ENCODE measurements at regions not wholly inside any gene's neighbourhood (a gene's known extent, or its start where the extent isn't known, plus 50 kb on each side); places are given as distances from the start of the nearest gene placed in this dataset.

DNA sequence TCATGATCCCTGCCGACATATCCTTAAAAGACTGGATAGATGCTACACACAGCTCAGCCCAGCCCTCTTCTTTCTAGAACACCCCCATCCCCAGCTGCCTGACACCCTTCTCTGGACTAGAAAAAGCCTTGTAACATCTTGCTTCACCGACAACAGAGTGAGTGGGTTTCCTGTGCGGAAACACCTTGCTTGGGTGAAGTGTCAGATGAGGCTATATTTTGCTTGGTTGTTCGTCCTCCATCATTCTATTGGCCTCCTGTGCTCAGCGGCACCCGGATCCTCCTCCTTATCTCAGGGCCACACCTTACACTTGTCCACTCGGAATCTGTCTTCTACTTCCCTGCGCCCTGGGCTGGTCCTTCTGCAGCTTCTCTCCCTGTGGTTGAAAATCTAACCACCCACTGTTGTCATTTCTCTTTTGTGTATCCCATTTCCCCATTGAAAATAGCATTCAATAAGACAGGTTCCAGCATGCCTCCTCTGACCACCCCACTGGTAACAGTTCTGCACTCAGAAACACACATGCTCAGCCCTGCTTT is 101.3 kb upstream of the MLN start:
- H3K27me3 ChIP-seq = peaks cover 33% of the 10 kb centered on the region

DNA sequence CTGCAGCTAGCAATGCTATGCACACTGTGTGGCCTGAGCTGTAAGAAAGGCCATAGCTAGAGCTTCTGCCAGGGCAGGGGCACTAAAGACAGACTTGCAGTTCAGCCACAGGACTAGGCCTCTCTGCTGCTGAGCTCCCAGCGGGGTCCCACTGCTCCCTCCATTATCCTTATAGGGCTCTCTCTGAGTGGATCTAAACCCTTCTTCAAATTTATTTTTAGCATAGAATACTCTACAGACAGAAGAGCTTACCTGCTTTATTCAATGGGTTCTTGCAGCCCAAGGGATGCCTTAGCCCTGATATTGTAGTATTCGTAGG is 100.9 kb upstream of the MLN start:
- H3K4me1 ChIP-seq (ENCODE audit: control insufficient read depth in 1 of 2, insufficient read depth in 1 of 2, low read depth in 1 of 2, low read length in 1 of 2) = peaks cover 3 to 5% of the 10 kb centered on the region in 2 experiments
- no peak overlapping the region for H3K27ac ChIP-seq
- H3K4me3 ChIP-seq (ENCODE audit: low read depth in 1 of 2, low read length in 1 of 2) = no peak overlapping the region
- no peaks in the 10 kb centered on the region for H3K36me3 ChIP-seq
- H3K27me3 ChIP-seq = peaks cover 33% of the 10 kb centered on the region
- TF ChIP-seq, protein P1, sequence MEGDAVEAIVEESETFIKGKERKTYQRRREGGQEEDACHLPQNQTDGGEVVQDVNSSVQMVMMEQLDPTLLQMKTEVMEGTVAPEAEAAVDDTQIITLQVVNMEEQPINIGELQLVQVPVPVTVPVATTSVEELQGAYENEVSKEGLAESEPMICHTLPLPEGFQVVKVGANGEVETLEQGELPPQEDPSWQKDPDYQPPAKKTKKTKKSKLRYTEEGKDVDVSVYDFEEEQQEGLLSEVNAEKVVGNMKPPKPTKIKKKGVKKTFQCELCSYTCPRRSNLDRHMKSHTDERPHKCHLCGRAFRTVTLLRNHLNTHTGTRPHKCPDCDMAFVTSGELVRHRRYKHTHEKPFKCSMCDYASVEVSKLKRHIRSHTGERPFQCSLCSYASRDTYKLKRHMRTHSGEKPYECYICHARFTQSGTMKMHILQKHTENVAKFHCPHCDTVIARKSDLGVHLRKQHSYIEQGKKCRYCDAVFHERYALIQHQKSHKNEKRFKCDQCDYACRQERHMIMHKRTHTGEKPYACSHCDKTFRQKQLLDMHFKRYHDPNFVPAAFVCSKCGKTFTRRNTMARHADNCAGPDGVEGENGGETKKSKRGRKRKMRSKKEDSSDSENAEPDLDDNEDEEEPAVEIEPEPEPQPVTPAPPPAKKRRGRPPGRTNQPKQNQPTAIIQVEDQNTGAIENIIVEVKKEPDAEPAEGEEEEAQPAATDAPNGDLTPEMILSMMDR (IDR thresholded peaks at IDR 0.05) = no peak
- no peaks in the 10 kb centered on the region for H3K9me3 ChIP-seq

More for the DNA sequence above, 101.3 kb upstream of the MLN start:
- Histone ChIP-seq H3K4me1 (ENCODE audit: control insufficient read depth in 1 of 2, insufficient read depth in 1 of 2, low read depth in 1 of 2, low read length in 1 of 2) (peaks cover 3 to 5% of the 10 kb centered on the region in 2 experiments), H3K9me3 (no peaks in the 10 kb centered on the region), H3K4me3 (ENCODE audit: low read depth in 1 of 2, low read length in 1 of 2) (no peak overlapping the region), H3K36me3 (no peaks in the 10 kb centered on the region), H3K27ac (no peak overlapping the region)
- TF ChIP-seq, protein P1 (IDR thresholded peaks at IDR 0.05) = no peak

DNA sequence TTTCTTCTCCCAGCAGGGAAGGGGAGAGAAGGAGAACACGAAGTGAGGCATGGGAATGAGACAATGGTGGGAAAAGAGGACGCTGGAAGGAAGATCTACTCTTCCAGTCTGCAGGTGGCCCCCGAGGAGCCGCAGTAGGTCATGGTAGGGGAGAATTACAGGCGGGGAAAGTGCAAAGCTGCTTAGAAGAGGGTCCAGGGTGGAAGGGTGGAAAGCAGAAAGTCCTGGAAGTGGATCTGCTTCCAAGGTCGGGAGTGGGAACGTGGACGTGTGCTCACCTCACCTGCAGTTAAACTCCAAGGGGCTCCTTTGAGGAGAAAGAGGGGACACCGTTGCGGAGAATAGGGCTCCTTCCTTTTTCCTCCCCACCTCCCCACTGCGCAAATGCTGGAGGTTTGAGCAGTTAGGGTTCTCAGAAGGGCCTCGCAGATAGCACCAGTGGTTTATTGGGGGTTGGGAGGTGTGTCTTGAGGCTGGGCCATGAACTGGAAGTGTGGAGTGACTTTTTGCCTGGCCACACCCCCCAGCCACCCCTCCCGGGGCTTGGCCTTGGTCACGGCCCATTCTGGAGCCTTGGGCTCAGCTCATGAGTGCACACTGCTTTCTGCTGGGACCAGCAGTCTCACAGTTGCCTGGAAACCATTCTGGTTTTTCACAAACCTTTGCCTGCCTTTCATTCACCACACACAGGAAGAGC is 100.4 kb upstream of the MLN start:
- no peaks in the 10 kb centered on the region for H3K9me3 ChIP-seq
- TF ChIP-seq, protein P1 (IDR thresholded peaks at IDR 0.05) = no peak
- H3K4me3 ChIP-seq (ENCODE audit: low read depth in 1 of 2, low read length in 1 of 2) = no peak overlapping the region
- H3K36me3 ChIP-seq = no peaks in the 10 kb centered on the region
- H3K4me1 ChIP-seq (ENCODE audit: control insufficient read depth in 1 of 2, insufficient read depth in 1 of 2, low read depth in 1 of 2, low read length in 1 of 2) = peaks cover 3 to 5% of the 10 kb centered on the region in 2 experiments
- H3K27ac ChIP-seq = no peak overlapping the region
- peaks cover 36% of the 10 kb centered on the region for H3K27me3 ChIP-seq

DNA sequence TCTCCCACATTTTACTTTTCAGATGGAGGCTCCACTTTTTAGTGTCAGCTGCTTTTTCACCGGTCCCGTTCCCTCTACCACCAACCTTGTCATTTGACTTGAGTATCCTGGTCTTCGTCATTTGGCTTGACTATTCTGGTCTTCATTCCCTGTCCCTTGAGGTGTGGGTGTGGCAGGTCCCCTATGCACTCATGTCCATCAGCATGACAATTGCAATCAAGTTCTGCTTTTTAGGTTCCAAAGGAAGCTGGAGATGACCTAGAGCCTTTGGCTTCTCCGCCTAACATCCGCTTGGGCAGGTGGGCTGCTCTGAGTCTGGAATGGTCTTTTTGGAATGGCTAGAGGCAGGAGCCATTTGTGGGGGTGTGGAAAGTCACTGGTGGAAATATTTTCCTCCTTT is 99.8 kb upstream of the MLN start:
- no peaks in the 10 kb centered on the region for H3K36me3 ChIP-seq
- H3K27ac ChIP-seq = no peak overlapping the region
- H3K4me3 ChIP-seq (ENCODE audit: low read depth in 1 of 2, low read length in 1 of 2) = no peak overlapping the region
- peaks cover 3 to 5% of the 10 kb centered on the region in 2 experiments for H3K4me1 ChIP-seq (ENCODE audit: control insufficient read depth in 1 of 2, insufficient read depth in 1 of 2, low read depth in 1 of 2, low read length in 1 of 2)
- TF ChIP-seq, protein P1 (IDR thresholded peaks at IDR 0.05) = no peak
- H3K27me3 ChIP-seq = peaks cover 40% of the 10 kb centered on the region
- no peaks in the 10 kb centered on the region for H3K9me3 ChIP-seq

DNA sequence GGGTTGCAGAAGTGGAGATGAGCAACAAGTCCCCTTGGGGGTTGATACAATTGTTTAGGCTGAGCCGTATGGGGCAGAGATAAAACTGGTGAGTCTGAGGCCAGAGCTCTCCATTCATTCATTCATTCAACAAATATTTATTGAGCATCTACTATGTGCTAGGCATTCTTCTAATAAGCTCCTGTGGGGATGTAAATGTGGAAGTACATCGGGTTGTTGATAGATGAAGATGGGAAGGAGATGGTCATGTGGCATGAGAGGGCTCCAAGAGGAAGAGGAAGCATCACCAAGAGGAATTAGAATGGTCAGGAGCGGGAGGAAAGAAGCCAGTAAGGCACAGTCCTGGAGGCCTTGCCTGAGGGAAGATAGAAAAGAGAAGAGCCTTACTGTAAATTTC is 98.7 kb upstream of the MLN start:
- Histone ChIP-seq H3K36me3 (no peaks in the 10 kb centered on the region), H3K9me3 (no peaks in the 10 kb centered on the region), H3K27me3 (peaks cover 40% of the 10 kb centered on the region), H3K4me3 (ENCODE audit: low read depth in 1 of 2, low read length in 1 of 2) (no peak overlapping the region), H3K27ac (no peak overlapping the region), H3K4me1 (ENCODE audit: control insufficient read depth in 1 of 2, insufficient read depth in 1 of 2, low read depth in 1 of 2, low read length in 1 of 2) (peaks cover 2 to 5% of the 10 kb centered on the region in 2 experiments)
- TF ChIP-seq, protein P1 (IDR thresholded peaks at IDR 0.05) = no peak
